ENCODE measurements at regions not wholly inside any gene's neighbourhood (a gene's known extent, or its start where the extent isn't known, plus 50 kb on each side); places are given as distances from the start of the nearest gene placed in this dataset.

GRCh38 chr18:42475157-42475556 lies 520.1 kb downstream of the PIK3C3 start:
- DNase-seq (ENCODE audit: low read depth) = no peak
- TF ChIP-seq CTCF (conservative IDR thresholded peaks at IDR 0.05; ENCODE audit: low read length) = no peak
- no peak overlapping the region for H3K4me3 ChIP-seq (ENCODE audit: low read length)

DNA sequence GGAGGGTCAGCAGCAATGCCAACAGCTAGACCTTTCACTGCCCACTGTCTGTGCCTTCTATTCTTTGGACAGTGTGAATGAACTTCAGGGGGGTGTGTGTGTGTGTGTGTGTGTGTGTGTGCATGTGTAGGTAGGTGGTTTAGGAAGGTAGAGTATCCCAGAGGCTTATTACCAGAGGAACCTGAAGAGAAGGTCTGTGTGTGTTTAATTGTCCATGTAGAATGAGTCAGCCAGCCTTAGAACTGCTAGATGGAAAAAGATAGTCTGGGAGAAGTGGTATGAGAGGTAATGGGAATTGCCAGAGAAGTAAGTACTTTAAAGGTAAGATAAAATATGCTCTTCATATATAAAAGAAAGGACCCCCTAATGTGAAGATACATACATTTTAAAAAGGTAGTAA lies 522.2 kb downstream of the PIK3C3 start:
- H3K4me3 ChIP-seq (ENCODE audit: low read length) = no peak overlapping the region
- no peak for DNase-seq (ENCODE audit: low read depth)
- no peak for TF ChIP-seq CTCF (conservative IDR thresholded peaks at IDR 0.05; ENCODE audit: low read length)

DNA sequence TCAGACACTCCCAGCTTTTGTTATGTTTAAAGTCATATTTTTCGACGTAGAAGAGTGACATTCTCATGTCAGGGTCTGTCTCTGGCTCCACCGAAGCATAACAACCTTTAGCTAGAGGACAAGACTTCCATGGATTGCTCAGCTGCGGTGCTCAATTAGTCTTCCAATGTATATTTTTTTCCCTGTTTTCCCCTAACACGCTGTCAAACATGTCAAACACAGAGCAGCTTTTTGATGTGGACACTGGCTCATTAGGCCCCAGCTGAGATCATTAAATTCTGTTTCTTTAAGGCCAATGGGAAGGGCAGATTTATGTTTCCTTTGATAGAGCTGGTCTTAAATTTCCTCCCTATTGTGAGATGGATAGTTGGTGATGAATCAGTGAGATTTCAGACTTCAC lies 525.4 kb downstream of the PIK3C3 start:
- H3K4me3 ChIP-seq (ENCODE audit: low read length) = no peak overlapping the region
- DNase-seq (ENCODE audit: low read depth) = no peak
- TF ChIP-seq CTCF (conservative IDR thresholded peaks at IDR 0.05; ENCODE audit: low read length) = no peak

GRCh38 chr18:42484648-42485047 lies 529.6 kb downstream of the PIK3C3 start:
- DNase-seq (ENCODE audit: low read depth) = no peak
- no peak overlapping the region for H3K4me3 ChIP-seq (ENCODE audit: low read length)
- no peak for TF ChIP-seq CTCF (conservative IDR thresholded peaks at IDR 0.05; ENCODE audit: low read length)

- no peak for DNase-seq (ENCODE audit: low read depth)
- no peak overlapping the region for H3K4me3 ChIP-seq (ENCODE audit: low read length)
- TF ChIP-seq CTCF (conservative IDR thresholded peaks at IDR 0.05; ENCODE audit: low read length) = no peak
Observed at GRCh38 chr18:42486271-42486670, 531.2 kb downstream of the PIK3C3 start.

- TF ChIP-seq CTCF (conservative IDR thresholded peaks at IDR 0.05; ENCODE audit: low read length) = no peak
- no peak overlapping the region for H3K4me3 ChIP-seq (ENCODE audit: low read length)
- no peak for DNase-seq (ENCODE audit: low read depth)
Observed at GRCh38 chr18:42508683-42509296, 553.8 kb downstream of the PIK3C3 start.

DNA sequence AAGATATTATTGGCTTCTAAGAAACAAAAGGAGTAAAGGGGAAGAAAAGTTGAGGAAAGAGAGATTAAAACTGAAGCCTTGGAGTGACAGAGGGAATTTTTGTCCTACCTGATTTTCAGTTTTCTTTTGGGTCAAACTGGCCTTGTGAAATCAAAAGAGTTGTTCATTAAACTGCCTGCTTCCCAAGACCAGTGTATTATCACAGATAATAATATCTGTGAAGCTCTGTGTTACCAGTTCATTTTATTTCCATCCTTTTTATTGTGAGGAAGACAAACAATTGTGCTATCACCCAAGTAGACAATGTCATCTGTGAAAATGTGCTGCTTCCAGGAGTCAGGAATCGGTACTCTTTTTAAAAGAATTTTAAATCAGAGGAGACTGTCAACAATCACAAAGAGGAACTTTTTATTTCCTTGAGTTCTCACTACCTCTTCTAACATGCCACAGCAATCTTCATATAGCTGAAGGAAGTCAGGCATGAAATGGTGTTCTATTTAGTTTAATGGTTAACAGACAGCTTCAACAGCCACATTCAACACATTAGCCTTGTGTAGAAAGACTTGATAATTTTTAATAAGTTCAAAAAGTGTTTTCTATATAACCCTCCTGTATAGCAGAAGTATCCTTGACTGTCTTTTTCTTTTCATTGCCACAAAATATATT lies 554.8 kb downstream of the PIK3C3 start:
- H3K4me3 ChIP-seq (ENCODE audit: low read length) = no peak overlapping the region
- no peak for DNase-seq (ENCODE audit: low read depth)
- TF ChIP-seq CTCF (conservative IDR thresholded peaks at IDR 0.05; ENCODE audit: low read length) = no peak
